AG04450 (cell line): ENCODE measurements at regions not wholly inside any gene's neighbourhood (a gene's known extent, or its start where the extent isn't known, plus 50 kb on each side); places are given as distances from the start of the nearest gene placed in this dataset.

Experiments
- CTCF ChIA-PET: fragments of 300-600, 350-600 bp; formaldehyde crosslinking; extraction: SDS; loops from one replicate; lab custom pipeline; 2022; ENCODE audit warnings: antibody characterized with exemption, inconsistent platforms; lab: Charles Lee
- POLR2A ChIA-PET: fragments of 350-600 bp; formaldehyde crosslinking; extraction: SDS; loops from one replicate; lab custom pipeline; 2021; ENCODE audit warnings: antibody characterized with exemption, inconsistent platforms; lab: Yijun Ruan, JAX
- DNase-seq: peaks from one replicate; pipeline ENCODE4 v3.0.0-alpha.2; 2011; ENCODE audit warnings: low read depth, low spot score
- H3K27ac ChIP-seq: one replicate; pipeline ENCODE4 v1.5.1; 2012; ENCODE audit warnings: low read depth, low read length, control low read depth
- H3K27me3 ChIP-seq: one replicate; pipeline ENCODE4 v1.6.0; 2012; ENCODE audit warnings: low read length; ENCODE audit not compliant: control insufficient read depth, insufficient read depth
- H3K4me3 ChIP-seq: 2 replicates; pipeline ENCODE4 v1.5.1; 2011; ENCODE audit warnings: mild to moderate bottlenecking, low read depth, low read length, control low read depth
- H3K9me3 ChIP-seq: 2 replicates; pipeline ENCODE4 v1.5.1; 2012; ENCODE audit warnings: low read length; ENCODE audit not compliant: control insufficient read depth, insufficient read depth
- CTCF ChIP-seq: IDR thresholded peaks from 2 replicates; pipeline ENCODE4 v1.5.1; 2011; ENCODE audit warnings: low read depth, low read length, control low read depth, inconsistent platforms

DNA sequence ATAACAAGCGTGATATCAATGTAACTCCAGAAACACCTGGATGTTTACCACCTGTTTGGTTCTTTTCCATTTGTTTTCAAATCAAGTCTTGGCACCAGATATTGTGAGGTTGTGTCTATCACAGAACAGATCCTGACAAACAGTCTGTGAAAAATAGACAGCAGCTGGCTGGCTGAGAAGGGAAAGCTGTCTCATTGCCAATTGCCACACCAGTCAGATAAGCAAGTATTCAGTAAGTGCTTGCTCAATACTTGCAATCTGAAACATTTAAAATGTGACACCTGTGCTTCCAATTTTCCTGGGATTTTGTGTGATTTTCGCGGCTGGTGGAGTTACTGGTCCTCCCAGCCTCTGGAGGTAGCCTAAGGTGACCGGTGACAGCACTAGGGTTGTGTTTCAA lies 147.9 kb upstream of the MYO3A start:
- DNase-seq, result no peak
- Histone ChIP-seq H3K9me3 (peaks cover 14% of the 10 kb centered on the region), H3K27ac (no peak overlapping the region), H3K4me3 (no peak overlapping the region), H3K27me3 (no peaks in the 10 kb centered on the region)
- POLR2A ChIA-PET, result no interaction called here
- CTCF ChIA-PET, result no interaction called here
- no peak for TF ChIP-seq CTCF

GRCh38 chr10:25786899-25787298 lies 147.1 kb upstream of the MYO3A start:
- DNase-seq, result no peak
- peaks cover 20% of the 10 kb centered on the region for H3K9me3 ChIP-seq
- ChIA-PET POLR2A (no interaction called here), CTCF (no interaction called here)
- no peak for TF ChIP-seq CTCF
- no peaks in the 10 kb centered on the region for H3K27me3 ChIP-seq
- no peak overlapping the region for H3K4me3 ChIP-seq
- H3K27ac ChIP-seq, result no peak overlapping the region

DNA sequence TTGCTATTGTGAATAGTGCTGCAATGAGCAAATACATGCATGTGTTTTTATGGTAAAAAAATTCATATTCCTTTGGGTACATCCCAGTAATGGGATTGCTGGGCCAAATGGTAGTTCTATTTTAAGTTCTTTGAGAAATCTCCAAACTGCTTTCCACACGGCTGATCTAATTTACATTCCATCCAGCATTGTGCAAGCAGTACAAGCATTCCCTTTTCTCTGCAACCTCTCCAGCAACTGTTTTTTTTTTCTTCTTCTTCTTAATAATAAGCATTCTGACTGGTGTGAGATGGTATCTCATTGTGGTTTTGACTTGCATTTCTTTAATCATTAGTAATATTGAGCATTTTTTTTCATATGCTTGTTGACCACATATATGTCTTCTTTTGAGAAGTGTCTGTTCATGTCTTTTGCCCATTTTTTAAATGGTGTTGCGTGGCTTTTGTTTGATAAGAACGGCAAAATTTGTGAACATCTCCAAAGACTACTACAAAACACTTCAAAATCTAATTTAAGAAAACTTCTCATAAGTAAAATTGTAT lies 136.1 kb upstream of the MYO3A start:
- Histone ChIP-seq H3K4me3 (no peak overlapping the region), H3K27me3 (no peaks in the 10 kb centered on the region), H3K27ac (no peak overlapping the region), H3K9me3 (peaks cover 9% of the 10 kb centered on the region; the same call in 1 of the 2 replicates)
- POLR2A ChIA-PET, result no interaction called here
- DNase-seq, result no peak
- CTCF ChIA-PET, result no interaction called here
- no peak for TF ChIP-seq CTCF

GRCh38 chr10:25804505-25804904 lies 129.5 kb upstream of the MYO3A start:
- no peak for TF ChIP-seq CTCF
- DNase-seq, result no peak
- Histone ChIP-seq H3K4me3 (no peak overlapping the region), H3K9me3 (peaks cover 4% of the 10 kb centered on the region), H3K27ac (no peak overlapping the region), H3K27me3 (no peaks in the 10 kb centered on the region)
- ChIA-PET POLR2A (no interaction called here), CTCF (no interaction called here)

DNA sequence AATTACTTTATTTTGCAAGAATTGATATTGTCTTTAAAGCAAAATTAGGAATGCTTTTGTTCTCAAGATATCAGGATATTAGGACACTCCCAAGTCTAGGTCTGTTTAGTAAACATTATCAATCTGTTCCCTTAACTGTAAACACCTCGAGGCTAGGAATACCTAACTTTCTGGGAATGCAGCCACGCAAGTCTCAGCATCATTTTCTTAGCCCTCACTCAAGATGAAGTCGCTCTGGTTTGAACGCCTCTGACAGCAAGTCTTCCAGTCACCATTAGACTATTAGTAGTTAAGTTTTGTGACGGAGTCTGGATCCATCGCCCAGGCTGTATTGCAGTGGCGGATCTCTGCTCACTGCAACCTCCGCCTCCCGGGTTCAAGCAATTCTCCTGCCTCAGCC lies 128.0 kb upstream of the MYO3A start:
- CTCF ChIA-PET, result no interaction called here
- Histone ChIP-seq H3K27me3 (no peaks in the 10 kb centered on the region), H3K9me3 (peaks cover 4% of the 10 kb centered on the region), H3K4me3 (no peak overlapping the region), H3K27ac (no peak overlapping the region)
- no peak for TF ChIP-seq CTCF
- no peak for DNase-seq
- POLR2A ChIA-PET, result no interaction called here
